GM19035 (cell line): ENCODE measurements at regions not wholly inside any gene's neighbourhood (a gene's known extent, or its start where the extent isn't known, plus 50 kb on each side); places are given as distances from the start of the nearest gene placed in this dataset.
"Not testable (repeated sequence)": the region's sequence is repeated elsewhere in the genome, so short reads cannot be mapped to it uniquely, and the experiment has no call there.

ENCODE experiments used
- ATAC-seq: cut with Tn5 transposase; IDR thresholded peaks from one replicate; pipeline ENCODE4 v1.9.1; 2021; ENCODE audit not compliant: unreplicated experiment

DNA sequence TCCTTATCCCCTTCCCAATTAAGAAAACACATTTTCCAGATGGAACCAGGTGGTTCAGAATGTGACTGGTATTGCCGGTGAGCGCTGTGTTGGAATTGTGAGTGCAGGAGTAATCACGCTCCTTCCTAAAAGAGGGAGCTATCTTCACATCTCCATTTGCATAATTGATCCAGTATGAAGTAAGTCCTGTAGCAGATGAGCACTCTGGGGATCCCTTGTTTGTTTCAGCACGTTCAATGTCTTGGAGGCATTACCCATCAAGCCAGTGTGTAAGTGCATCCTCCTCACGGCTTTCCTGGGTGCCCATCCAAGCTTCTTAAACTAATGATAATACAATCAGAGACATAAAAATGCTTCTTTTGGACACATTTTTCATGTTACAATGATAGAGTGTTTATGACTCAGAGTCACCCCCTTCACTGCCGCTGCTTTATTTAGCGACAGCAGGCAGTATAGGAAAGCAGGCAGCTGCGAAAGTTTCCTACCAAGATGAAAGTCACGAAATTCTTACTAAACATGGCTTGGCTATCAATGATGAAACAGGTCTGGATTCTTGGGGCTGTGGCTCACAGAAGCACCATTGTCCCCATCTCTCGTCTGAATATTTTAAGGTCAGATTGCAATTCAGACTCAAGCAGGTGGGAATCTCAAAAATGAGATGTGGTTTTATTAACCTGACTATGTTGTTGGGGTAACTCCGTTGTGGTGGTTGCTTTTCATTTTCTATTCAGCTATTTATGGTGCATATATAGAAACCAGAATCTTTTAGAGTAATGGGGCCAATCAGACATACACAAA, 346.3 kb upstream of the MDFIC2 start:
- ATAC-seq: no peak

DNA sequence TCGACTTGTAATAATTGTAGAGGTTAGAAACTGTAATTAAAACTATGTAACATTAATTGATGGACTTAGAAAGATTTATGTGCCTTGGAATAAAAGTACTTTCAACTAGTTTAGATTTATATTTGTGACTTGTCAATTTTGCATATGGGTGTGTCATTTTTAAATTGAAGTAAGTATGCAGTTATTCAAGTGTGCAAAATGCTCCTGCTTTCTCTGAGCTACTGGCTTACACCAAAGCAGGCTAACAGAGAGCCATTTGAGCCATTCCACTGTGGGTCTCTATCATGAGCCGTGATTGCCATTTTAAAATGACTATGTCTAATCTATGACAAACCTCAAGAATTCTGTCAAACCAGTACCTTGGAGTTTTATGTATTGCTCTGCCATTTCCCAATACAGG, 345.0 kb upstream of the MDFIC2 start:
- no peak for ATAC-seq

DNA sequence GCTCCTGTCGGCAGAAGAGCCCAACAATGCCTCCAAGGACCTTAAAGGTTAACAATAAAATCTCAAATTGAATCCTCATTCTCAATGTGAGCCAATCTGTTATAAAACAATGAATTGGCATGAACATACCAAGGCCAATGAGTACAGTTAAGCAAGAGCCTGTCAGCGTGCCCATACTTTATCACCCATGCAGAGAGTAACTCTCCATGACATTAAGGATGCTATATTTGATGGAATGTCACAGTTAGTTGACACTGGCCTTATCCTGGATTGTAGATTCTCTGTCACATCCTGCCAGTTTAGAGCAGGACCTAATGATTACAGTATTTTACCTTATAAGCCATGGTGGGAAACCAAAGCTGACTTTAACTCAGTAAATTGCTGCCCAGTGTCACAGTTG, 335.4 kb upstream of the MDFIC2 start:
- ATAC-seq: no peak

DNA sequence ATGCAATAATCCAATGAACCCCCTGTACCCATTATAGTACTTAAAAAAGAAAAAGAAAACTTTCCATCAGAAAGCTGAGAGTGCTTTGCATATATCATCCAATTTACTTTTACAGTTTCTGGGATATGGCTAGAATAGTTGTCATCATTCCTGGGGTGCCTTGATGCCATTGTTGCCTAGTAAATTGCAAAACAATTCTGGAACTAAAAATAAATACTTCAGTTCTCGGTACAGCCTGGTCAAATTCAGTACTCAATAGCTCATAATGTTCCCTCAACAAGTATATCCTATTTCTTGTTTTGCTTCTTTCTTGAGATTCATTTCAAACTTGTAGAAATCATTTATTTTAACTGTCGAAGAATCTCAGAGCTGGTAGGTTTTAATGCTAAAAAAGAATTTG, 334.7 kb upstream of the MDFIC2 start:
- ATAC-seq: no peak

DNA sequence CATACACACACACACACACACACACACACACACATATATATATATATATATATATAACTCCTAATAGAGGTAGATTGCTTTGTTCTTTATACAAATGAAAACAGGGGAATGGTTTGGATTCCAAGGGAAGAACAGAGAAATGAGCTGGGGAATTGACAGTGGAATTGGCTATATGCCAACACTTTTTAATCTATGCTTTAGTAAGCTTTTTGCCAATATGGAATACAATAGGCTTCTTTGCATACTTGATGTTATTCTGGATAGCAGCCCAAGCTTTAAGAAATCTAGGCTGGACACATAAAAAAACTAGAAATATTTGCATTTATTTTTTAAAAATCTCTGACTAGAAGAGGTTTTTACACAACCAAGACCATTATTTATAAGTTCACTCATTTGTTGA, 334.2 kb upstream of the MDFIC2 start:
- ATAC-seq: no peak

DNA sequence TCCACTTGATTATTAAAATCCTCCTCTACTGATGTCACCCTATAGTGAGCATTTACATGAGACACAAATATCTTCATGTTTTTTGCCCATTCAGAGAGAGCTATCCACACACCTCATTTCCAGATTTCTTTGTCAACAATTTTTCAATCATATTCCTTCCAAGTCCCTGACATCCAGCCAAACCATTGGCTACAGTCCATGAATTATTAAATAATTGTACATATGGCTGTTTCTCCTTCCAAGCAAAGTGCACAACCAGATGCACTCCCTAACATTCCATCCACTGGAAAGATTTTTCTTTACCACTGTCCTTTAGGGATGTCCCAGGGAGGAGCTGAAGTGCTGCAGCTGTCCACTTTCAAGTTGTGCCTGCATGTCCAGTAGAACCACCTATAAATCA, 328.0 kb upstream of the MDFIC2 start:
- no peak for ATAC-seq

DNA sequence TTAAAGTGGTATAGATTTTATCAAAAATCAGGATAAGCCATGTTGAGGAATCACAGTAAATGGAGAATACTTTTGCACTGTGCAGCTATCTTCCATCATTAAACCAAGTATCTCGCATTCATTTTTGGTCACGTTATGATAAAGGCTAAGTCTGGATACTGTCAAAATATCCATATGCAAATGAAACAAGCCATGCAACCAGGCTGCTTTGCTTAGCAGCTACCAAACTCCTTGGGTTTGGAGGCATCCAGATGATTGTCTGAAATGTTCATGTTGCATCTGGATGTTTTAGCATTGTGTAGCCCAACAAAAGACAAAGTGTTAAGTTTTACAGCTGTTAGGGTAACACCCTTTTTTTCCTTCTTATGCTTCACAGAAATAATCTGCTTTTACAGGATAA, 322.9 kb upstream of the MDFIC2 start:
- ATAC-seq: no peak

DNA sequence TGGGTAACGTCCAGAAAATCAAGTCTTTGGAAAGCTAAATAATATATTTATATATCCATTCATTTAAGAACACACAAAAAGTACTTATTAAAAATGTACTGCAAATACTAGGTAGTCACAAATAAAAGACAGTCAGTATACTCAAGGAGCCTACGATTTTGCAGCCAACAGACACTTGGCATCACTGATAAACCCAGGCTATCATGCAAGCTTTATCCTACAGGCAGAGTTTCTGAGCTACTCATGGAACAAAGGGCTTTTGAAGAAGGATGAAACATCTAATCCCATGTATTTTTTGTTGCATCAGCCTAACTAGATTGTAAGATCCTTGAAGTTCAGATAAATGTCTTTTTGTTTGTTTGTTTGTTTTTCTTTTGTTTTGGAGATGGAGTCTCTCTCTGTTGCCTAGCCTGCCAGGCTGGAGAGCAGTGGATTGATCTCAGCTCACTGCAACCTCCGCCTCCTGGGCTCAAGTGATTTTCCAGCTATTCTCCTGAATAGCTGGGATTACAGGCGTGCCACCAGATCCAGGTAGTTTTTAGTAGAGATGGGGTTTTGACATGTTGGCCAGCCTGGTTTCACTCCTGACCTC, 319.4 kb upstream of the MDFIC2 start:
- no peak for ATAC-seq

DNA sequence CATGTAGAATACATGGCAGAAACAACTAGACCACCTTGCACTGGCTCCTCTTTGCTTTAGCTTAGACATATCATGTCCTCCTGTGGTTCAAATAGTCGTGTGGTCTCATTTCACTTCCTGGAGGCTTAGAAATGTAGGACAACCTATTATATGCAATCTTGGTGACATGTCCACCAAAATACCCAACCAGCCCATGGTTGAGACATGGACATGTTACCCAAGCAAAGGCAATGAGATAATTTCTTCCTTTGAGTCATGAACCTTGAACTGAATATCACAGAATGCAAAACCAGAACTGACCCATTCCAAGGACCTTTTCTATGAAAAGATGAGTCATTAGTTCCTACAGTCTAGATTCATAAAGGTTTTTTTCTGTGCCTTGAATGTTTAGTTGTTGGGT, 309.0 kb upstream of the MDFIC2 start:
- no peak for ATAC-seq

DNA sequence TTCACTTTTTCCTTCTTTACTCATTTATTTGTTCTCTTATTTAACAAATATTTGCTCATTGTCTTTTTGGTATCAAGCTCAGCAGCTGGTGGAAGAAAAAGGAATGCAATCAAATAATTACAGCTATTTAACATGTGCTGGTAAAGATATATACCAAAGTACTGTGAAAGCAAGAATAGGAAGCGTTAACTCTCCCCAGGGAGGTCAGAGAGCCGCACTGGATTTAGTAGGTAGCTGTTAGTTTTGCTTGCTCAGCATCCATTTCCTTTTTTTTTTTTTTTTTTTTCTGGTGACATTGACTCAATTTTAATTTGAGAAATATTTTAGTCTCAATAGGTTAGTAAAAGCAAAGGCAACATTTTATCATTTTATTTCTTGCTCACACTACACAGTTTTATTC, 308.5 kb upstream of the MDFIC2 start:
- ATAC-seq: no peak

DNA sequence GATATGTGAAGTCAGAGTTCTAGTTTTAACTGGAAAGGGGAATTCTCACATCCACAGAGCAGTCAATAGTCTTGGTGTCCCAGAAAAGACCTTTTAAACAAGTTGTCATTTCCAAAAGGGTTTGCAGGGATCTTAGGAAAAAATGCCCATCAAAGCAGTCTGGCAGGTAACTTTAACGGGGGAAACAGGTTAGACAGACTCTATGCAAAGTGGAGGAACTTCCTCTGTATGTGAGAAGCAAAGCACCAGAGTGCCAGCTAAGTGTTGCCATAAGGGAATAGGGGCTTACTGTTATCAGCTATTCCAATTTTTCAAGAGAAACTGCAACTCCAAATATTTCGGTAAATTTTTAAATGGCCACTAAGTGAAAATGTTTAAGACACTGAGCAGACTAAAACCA, 307.9 kb upstream of the MDFIC2 start:
- no peak for ATAC-seq

DNA sequence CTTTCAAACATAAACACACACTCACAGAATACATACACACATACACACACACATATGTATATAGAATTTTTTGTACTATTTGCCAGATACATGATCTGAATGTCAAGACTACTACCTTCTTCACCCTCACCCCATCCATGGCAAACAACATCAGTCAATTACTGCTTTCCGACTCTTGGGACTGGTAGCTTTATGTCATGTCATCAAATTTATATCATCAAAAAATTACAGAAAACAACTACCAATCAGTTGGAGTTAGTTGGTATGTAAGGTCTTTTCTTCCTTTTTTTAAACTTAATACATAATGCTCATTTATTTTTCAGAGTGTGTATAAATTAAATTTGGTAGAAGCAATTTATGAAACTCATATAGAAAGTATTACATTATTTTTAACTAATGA, 305.7 kb upstream of the MDFIC2 start:
- ATAC-seq: no peak

DNA sequence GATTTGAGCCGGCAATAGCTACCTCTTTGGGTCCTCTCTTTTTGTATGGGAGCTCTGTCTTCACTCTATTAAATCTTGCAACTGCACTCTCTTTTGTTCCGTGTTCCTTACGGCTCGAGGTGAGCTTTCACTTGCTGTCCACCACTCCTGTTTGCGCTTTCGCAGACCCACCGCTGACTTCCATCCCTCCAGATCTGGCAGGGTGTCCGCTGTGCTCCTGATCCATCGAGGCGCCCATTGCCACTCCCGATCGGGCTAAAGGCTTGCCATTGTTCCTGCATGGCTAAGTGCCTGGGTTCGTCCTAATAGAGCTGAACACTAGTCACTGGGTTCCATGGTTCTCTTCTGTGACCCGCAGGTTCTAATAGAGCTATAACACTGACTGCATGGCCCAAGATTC, 304.9 kb upstream of the MDFIC2 start:
- ATAC-seq: not testable (repeated sequence)

DNA sequence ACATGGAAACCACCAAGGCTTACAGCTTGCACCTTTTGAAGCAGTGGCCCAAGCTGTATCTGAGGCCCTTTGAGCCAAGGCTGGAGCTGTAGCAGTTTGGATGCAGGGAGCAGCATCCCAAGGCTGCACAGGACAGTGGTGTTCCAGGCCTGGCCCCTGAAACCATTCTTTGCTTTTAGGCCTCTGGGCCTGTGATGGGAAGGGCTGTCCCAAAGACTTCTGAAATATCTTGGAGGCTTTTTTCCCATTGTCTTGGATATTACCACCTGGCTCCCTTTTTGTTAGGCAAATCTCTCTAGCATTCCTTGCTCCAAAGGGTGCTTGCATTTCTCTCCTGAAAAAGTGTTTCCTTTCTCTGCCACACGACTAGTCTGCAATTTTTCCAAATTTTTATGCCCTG, 302.8 kb upstream of the MDFIC2 start:
- no peak for ATAC-seq

DNA sequence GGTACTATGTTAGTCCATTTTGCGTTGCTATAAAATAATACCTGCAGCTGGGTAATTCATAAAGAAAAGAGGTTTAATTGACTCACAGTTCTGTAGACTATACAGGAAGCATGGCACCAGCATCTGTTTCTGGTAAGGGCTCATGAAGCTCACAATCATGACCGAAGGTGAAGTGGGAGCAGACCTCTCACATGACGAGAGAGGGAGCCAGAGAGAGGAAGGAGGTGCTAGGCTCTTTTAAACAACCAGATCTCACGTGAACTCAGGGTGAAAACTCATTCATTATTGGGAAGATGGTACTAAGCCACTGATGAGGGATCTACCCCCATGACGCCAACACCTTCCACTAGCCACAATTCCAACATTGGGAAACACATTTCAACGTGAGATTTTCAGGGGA, 301.7 kb upstream of the MDFIC2 start:
- ATAC-seq: no peak

DNA sequence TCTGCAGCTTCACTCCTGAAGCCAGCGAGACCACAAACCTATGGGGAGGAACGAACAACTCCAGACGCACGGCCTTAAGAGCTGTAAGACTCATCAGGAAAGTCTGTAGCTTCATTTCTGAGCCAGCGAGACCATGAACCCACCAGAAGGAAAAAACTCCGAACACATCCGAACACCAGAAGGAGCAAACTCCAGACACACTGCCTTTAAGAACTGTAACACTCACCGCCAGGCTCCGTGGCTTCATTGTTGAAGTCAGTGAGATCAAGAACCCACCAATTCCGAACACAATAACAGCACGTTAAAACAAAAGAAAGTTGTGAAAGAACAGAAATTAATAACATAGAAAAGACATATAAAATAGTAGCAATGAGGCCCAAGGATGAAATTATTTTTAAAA, 300.5 kb upstream of the MDFIC2 start:
- no peak for ATAC-seq

DNA sequence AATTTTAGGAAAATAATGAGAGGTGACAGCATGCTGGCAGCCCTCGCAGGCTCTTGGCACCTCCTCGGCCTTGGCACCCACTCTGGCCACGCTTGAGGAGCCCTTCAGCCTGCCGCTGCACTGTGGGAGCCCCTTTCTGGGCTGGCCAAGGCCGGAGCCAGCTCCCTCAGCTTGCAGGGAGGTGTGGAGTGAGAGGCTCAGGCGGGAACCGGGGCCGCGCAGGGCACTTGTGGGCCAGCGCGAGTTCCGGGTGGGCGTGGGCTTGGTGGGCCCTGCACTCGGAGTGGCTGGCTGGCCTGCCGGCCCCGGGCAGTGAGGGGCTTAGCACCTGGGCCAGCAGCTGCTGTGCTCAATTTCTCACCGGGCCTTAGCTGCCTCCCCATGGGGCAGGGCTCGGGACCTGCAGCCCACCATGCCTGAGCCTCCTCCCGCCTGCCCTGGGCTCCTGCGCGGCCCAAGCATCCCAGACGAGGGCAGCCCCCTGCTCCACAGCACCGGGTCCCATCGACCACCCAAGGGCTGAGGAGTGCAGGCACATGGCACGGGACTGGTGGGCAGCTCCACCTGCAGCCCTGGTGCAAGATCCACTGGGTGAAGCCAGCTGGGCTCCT, 299.3 kb upstream of the MDFIC2 start:
- not testable (repeated sequence) for ATAC-seq

DNA sequence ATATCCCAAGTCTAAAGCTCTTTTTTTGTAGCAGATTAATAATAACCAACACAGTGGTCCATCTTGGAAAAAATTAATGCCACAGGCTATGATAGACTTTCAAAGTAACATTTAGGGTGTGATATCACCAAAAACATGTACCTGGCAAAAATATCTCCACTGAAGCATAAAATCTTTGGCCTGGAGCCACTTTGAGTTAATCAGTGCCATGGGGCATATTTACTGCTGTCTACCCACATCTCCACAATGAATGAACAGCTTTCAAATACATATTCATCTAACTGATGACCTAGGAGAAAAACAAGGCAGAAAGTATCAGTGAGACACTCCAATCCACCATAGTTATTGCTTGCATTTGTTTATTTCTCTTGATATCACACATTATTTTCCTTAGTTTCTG, 296.0 kb upstream of the MDFIC2 start:
- ATAC-seq: no peak

DNA sequence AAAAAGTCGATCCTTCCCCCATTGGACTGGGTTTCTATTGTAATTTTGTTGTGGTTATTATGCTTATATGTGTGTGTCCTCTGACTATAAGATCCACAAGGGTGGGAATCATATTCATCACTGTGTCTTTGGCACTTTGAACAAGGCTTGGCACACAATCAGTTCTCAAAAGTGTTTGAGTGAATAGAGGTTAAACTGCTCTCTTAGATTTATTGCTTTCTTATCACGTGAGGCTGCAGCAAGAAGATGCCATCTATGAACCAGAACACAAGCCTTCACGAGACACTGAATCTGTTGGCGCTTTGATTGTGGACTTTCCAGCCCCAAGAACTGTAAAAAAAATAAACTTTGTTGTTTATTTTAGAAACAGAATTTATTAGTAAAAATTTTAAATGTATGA, 295.0 kb upstream of the MDFIC2 start:
- no peak for ATAC-seq

DNA sequence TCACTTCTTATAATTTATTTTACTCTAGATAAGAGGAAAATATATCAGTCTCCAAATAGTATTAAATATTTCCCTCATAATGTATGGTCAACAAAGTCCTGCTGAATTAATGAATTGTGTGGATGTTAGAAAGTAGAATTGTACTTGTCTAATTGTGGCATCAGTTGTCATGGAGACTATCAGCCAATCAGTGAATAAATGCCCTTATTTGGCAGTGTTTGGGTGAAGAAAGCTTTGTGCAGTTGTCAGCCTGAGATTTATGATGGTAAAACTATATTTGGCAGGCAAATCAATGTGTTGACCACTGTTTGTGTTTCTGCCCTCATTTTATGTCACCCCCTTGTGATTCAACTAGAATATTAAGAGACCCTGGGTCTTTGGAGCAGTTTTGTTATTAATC, 293.6 kb upstream of the MDFIC2 start:
- ATAC-seq: no peak

DNA sequence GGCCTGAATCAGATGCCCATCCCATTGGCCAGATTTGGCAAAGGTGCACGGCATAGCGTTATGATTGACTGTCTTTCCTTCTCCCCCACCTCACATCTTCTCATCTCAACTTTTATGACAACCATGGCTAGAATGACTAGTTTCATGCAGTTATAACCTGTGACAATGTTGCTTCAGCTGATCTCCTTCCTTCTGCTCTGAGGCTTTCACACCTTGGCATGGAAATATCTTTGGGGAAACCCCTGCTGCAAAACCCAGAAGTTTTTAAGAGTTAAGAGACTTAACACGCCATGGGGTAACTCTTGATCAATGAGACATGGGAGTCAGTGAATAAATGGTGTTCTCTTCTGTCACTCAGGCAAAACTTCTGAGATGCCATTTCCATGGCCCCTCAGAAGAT, 290.7 kb upstream of the MDFIC2 start:
- ATAC-seq: no peak

DNA sequence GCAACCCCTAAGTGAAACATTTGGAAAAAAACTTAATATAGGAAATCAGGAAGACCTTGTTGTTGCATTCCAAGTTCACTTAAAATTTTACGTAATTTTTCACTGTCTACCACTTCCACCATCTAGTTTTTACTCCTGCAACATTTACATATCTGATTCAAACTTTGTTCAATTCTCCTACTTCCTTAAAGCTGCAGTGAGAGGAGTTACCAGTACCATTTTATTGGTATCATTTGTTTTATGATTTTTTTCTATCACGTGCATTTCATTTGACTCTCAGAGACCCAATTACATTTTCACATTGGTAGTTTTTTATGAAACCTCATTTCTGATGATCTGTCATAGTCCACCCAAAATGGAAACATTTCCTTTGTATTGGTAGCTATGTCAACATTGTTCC, 284.9 kb upstream of the MDFIC2 start:
- ATAC-seq: no peak

DNA sequence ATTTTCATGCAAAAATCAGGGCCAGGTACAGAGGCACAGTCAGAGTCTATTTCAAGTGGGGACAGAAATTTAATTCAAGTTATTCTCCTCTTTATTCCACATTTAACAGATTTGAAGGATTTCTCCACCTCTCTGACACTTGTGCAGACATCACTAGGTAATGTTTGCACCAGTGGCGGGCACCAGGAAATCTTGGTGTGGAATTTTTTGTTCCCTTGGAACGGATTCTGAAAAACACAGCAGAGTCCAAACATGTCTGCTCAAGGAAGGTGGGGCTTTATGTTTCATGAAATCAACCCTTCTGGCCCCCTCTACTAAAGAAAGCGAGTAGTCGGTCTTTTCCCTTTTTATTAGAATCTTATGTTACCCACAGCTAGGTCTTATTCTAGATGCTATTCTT, 271.2 kb upstream of the MDFIC2 start:
- ATAC-seq: no peak
